ENCODE measurements at regions not wholly inside any gene's neighbourhood (a gene's known extent, or its start where the extent isn't known, plus 50 kb on each side); places are given as distances from the start of the nearest gene placed in this dataset.
"Not testable (repeated sequence)": the region's sequence is repeated elsewhere in the genome, so short reads cannot be mapped to it uniquely, and the experiment has no call there.

- in situ Hi-C loops (cut with MboI; ENCODE audit: low pct_ligation_motif_present in 1 of 4, low pct_unique_long_range_greater_than_20kb in 1 of 4, low sequenced_read_pairs in 3 of 4) (no loop called here), intact Hi-C loops (cut with DNase I; ENCODE audit: low total_unique reads) (no loop called here)
- WGBS, 2 donors (ENCODE audit: low coverage in 1 of 2): 75 to 88% methylated on average over 5 of the region's 5 CpGs
- H3K4me1 ChIP-seq: no peaks in the 10 kb centered on the region
- no peak overlapping the region for H3K4me3 ChIP-seq
- no peaks in the 10 kb centered on the region for H3K27me3 ChIP-seq
- H3K9me3 ChIP-seq: no peaks in the 10 kb centered on the region
- TF ChIP-seq EP300 (IDR thresholded peaks at IDR 0.05; ENCODE audit: low read depth): no peak
- no peak for TF ChIP-seq POLR2A (IDR thresholded peaks at IDR 0.05)
- TF ChIP-seq CTCF (IDR thresholded peaks at IDR 0.05): no peak
- no peak for TF ChIP-seq POLR2AphosphoS5 (IDR thresholded peaks at IDR 0.05)
- H3K27ac ChIP-seq: no peak overlapping the region
- H3K36me3 ChIP-seq: no peaks in the 10 kb centered on the region
- no peak for DNase-seq
Measured at GRCh38 chr4:187086151-187086550, 362.5 kb upstream of the FAT1 start.

- Histone ChIP-seq H3K27me3 (no peaks in the 10 kb centered on the region), H3K4me3 (no peak overlapping the region), H3K27ac (no peak overlapping the region), H3K36me3 (no peaks in the 10 kb centered on the region), H3K4me1 (no peaks in the 10 kb centered on the region), H3K9me3 (no peaks in the 10 kb centered on the region)
- TF ChIP-seq CTCF (IDR thresholded peaks at IDR 0.05) (no peak), EP300 (IDR thresholded peaks at IDR 0.05; ENCODE audit: low read depth) (no peak), POLR2AphosphoS5 (IDR thresholded peaks at IDR 0.05) (no peak), POLR2A (IDR thresholded peaks at IDR 0.05) (no peak)
- intact Hi-C loops (cut with DNase I; ENCODE audit: low total_unique reads): no loop called here
- DNase-seq: no peak
- WGBS, 2 donors (ENCODE audit: low coverage in 1 of 2): 70 to 76% methylated on average over 8 to 13 of the region's 13 CpGs
- in situ Hi-C loops (cut with MboI; ENCODE audit: low pct_ligation_motif_present in 1 of 4, low pct_unique_long_range_greater_than_20kb in 1 of 4, low sequenced_read_pairs in 3 of 4): no loop called here
Measured at GRCh38 chr4:187088070-187088799, 364.6 kb upstream of the FAT1 start.

- Histone ChIP-seq H3K27me3 (no peaks in the 10 kb centered on the region), H3K36me3 (no peaks in the 10 kb centered on the region), H3K4me3 (no peak overlapping the region), H3K27ac (no peak overlapping the region), H3K9me3 (no peaks in the 10 kb centered on the region), H3K4me1 (no peaks in the 10 kb centered on the region)
- in situ Hi-C loops (cut with MboI; ENCODE audit: low pct_ligation_motif_present in 1 of 4, low pct_unique_long_range_greater_than_20kb in 1 of 4, low sequenced_read_pairs in 3 of 4) (no loop called here), intact Hi-C loops (cut with DNase I; ENCODE audit: low total_unique reads) (no loop called here)
- DNase-seq: no peak
- WGBS, 2 donors (ENCODE audit: low coverage in 1 of 2): 86 to 87% methylated on average over 9 to 11 of the region's 11 CpGs
- TF ChIP-seq EP300 (IDR thresholded peaks at IDR 0.05; ENCODE audit: low read depth): no peak
- TF ChIP-seq POLR2A (IDR thresholded peaks at IDR 0.05): no peak
- TF ChIP-seq POLR2AphosphoS5 (IDR thresholded peaks at IDR 0.05): no peak
- TF ChIP-seq CTCF (IDR thresholded peaks at IDR 0.05): no peak
Measured at GRCh38 chr4:187090401-187090800, 366.7 kb upstream of the FAT1 start.

- H3K9me3 ChIP-seq; intact Hi-C loops (cut with DNase I; ENCODE audit: low total_unique reads); H3K27ac ChIP-seq; H3K27me3 ChIP-seq; H3K4me1 ChIP-seq; in situ Hi-C loops (cut with MboI; ENCODE audit: low pct_ligation_motif_present in 1 of 4, low pct_unique_long_range_greater_than_20kb in 1 of 4, low sequenced_read_pairs in 3 of 4); H3K4me3 ChIP-seq; DNase-seq; H3K36me3 ChIP-seq: not testable (repeated sequence)
- WGBS, 2 donors (ENCODE audit: low coverage in 1 of 2): 81% methylated on average over 6 of the region's 6 CpGs; no CpG with 5 or more reads in 1 of the 2 donors
Measured at GRCh38 chr4:187090832-187091231, 367.2 kb upstream of the FAT1 start.

- no peaks in the 10 kb centered on the region for H3K36me3 ChIP-seq
- in situ Hi-C loops (cut with MboI; ENCODE audit: low pct_ligation_motif_present in 1 of 4, low pct_unique_long_range_greater_than_20kb in 1 of 4, low sequenced_read_pairs in 3 of 4) (no loop called here), intact Hi-C loops (cut with DNase I; ENCODE audit: low total_unique reads) (no loop called here)
- 50 to 75% methylated on average over 2 to 3 of the region's 3 CpGs for WGBS, 2 donors (ENCODE audit: low coverage in 1 of 2)
- DNase-seq: no peak
- peaks cover 0 to 6% of the 10 kb centered on the region in 2 donors for H3K9me3 ChIP-seq
- TF ChIP-seq CTCF (IDR thresholded peaks at IDR 0.05) (no peak), POLR2AphosphoS5 (IDR thresholded peaks at IDR 0.05) (no peak), POLR2A (IDR thresholded peaks at IDR 0.05) (no peak), EP300 (IDR thresholded peaks at IDR 0.05; ENCODE audit: low read depth) (no peak)
- H3K4me3 ChIP-seq: no peak overlapping the region
- no peak overlapping the region for H3K27ac ChIP-seq
- H3K4me1 ChIP-seq: no peaks in the 10 kb centered on the region
- H3K27me3 ChIP-seq: no peaks in the 10 kb centered on the region
Measured at GRCh38 chr4:187094144-187094543, 370.5 kb upstream of the FAT1 start.

Measured in transverse colon (tissue), 4 donors.